ENCODE measurements at regions not wholly inside any gene's neighbourhood (a gene's known extent, or its start where the extent isn't known, plus 50 kb on each side); places are given as distances from the start of the nearest gene placed in this dataset.

DNA sequence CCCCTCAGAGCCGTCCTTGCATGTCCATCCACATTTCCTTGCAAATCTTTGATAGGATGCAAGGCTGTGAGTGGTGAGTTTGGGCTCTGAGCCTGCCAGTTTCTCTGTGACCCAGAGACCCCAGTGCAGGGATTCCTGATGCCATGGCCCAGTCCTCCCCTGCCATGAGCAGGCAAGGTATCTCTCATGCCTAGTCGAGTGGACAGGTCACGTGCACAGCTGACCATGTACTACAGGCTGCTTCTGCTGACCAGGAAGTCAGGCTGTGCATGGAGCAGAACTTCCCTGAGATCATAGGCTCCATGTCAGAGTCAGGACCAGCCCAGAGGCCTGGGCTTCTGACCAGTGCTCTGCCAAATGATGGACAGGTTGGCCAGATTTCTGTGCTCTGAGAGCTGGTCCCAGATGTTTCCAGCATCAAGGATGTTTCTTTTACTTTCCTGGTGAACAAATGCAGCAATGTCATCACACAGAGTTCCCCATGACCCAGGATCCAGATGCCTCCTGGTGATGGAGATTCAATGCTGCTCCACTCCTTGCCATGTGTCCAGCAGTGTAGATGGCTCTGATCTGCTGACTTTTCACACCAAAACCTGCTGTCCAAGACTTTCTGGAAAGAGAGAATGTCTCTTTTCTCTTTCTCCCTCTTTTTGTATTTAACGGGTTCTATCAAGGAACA is 321.6 kb upstream of the HS6ST1 start:
- no peak for TF ChIP-seq EZH2 (IDR thresholded peaks at IDR 0.05; ENCODE audit: borderline replicate concordance, low read depth, low read length, poor library complexity, severe bottlenecking)
- TF ChIP-seq, protein P1, sequence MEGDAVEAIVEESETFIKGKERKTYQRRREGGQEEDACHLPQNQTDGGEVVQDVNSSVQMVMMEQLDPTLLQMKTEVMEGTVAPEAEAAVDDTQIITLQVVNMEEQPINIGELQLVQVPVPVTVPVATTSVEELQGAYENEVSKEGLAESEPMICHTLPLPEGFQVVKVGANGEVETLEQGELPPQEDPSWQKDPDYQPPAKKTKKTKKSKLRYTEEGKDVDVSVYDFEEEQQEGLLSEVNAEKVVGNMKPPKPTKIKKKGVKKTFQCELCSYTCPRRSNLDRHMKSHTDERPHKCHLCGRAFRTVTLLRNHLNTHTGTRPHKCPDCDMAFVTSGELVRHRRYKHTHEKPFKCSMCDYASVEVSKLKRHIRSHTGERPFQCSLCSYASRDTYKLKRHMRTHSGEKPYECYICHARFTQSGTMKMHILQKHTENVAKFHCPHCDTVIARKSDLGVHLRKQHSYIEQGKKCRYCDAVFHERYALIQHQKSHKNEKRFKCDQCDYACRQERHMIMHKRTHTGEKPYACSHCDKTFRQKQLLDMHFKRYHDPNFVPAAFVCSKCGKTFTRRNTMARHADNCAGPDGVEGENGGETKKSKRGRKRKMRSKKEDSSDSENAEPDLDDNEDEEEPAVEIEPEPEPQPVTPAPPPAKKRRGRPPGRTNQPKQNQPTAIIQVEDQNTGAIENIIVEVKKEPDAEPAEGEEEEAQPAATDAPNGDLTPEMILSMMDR (conservative IDR thresholded peaks at IDR 0.05; ENCODE audit: low read depth, low read length): no peak

All from A673 (cell line).